NCI-H2227 treated with DMSO at 0.1 percent for 48 hours (cell line): ENCODE measurements at regions not wholly inside any gene's neighbourhood (a gene's known extent, or its start where the extent isn't known, plus 50 kb on each side); places are given as distances from the start of the nearest gene placed in this dataset.
"Not testable (repeated sequence)": the region's sequence is repeated elsewhere in the genome, so short reads cannot be mapped to it uniquely, and the experiment has no call there.

ENCODE experiments used
- DNase-seq: peaks from one replicate; lab custom pipeline; 2025; lab: John Stamatoyannopoulos, UW

- DNase-seq, result no peak
Measured at GRCh38 chr19:29054886-29055675, 157.9 kb downstream of the UQCRFS1 start.

DNA sequence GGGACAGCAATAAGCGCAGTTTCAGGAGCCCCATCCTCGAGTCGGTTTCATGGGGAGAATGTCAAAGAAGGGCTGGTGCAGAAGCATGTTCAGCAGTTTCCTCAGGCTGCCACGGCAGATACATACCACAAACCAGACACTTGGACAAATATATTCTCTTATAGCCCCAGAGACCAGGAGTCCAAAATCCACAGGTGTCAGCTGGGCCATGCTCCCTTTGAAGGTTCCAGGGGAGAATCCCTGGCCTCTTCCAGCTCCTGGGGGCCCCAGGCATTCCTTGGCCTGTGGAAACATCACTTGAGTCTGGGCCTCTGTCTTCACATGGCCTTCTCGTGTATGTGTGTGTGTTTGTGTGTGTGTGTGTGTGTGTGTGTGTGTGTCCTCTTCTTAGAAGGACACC lies 164.1 kb downstream of the UQCRFS1 start:
- no peak for DNase-seq

DNA sequence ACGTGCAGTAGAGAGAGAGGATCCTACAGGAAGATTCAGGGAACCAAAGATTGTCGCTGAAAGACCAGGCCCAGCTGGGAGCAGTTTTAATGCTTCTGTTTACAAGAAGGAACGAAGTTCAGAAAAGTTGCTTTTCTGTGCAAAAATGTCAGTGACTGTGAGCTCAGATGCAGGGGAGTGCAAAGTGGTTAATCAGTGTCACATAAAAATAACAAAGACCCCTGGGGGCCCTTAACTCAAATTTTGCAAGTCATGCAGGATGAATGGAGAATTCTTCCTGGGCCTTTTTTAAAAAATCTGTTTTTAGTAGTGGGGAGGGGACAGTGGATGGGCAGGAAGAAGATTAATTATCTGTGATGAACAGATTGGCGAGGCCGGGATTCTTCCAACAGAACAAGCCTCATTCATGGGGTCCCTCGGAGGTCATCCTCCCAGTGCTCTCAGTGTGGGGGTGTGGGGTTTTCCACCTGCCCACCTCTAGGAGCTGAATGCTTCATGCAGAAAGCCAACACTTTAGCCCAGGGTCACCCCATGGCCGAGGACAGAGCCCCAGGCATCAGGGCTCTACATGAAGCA lies 167.2 kb downstream of the UQCRFS1 start:
- DNase-seq, result no peak

GRCh38 chr19:29044037-29044436 lies 168.9 kb downstream of the UQCRFS1 start:
- DNase-seq, result no peak

DNA sequence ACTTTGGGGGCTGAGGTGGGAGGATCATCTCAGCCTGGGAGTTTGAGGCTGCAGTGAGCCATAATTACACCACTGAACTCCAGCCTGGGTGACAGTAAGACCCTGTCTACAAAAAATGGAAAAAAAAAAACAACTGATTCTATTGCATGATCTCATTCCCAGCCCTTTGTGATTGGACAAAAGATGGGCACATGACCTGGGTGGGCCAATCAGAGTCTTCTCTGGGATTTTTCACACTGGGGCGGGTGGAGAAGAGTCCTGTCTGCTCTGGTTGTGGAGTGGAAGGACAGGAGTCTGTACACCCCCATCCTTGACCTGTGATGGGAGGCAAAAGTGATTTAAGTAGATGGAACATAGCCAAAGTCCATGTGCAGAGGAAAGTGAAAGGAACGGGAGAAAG lies 170.5 kb downstream of the UQCRFS1 start:
- no peak for DNase-seq

GRCh38 chr19:29040951-29041350 lies 172.0 kb downstream of the UQCRFS1 start:
- DNase-seq, result peak; percentile 94

- peak; percentile 43 for DNase-seq
Measured at GRCh38 chr19:29040292-29040691, 172.7 kb downstream of the UQCRFS1 start.

DNA sequence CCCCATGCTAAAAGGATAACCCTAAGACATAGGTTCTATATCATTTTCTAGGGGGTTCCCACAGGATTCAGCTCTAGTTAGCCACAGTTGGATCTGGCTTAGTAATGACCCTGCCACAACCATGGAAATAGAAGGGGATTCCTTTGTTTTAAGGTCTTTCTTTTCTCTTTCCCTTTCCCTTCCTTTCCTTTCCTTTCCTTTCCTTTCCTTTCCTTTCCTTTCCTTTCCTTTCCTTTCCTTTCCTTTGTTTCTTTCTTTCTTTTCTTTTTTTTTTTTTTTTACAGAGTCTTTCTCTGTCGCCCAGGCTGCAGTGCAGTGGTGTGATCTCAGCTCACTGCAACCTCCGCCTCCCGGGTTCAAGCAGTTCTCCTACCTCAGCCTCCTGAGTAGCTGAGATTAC lies 173.9 kb downstream of the UQCRFS1 start:
- not testable (repeated sequence) for DNase-seq

GRCh38 chr19:29031216-29031615 lies 181.7 kb downstream of the UQCRFS1 start:
- DNase-seq, result no peak

GRCh38 chr19:29029268-29029958 lies 183.5 kb downstream of the UQCRFS1 start:
- DNase-seq, result no peak

DNA sequence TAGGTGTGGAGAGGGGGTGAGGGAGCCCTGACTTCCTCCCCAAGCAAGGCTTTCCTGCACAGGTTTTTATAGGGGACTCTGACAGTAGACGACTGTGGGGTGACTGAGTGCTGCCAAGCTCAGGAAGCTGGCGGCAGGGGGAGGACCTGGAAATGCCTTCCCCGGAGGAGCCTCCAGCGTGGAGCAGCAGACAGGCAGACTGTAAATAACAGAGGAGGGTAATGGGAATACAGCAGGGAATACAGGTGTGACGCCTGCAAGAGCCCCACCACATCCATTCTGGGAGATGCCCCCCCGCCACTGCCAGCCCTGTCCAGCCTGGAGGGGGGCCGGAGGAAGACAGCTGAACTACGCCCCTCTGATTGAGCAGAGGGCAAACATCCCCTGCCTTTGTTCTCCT lies 190.4 kb downstream of the UQCRFS1 start:
- DNase-seq, result peak; percentile 89

DNA sequence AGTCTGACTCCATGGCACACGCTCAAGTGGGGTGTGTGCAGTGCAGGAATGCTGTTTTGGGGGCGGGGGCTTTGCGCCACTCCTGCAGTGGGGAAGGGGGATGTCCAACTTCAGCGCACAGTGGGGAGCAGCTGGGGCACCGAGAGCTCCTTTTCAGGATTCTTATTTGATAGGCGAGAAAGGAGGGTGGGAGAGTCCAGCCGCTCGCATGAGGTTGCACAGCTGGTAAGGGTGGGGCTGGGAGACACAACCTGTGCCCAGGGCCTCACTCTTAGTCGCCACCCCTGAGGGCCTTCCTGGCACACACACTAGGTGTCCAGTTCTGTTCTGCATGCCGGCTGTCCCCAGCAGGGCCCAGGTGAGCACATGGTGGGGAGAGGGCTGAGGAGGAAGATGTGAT lies 190.8 kb downstream of the UQCRFS1 start:
- no peak for DNase-seq

DNA sequence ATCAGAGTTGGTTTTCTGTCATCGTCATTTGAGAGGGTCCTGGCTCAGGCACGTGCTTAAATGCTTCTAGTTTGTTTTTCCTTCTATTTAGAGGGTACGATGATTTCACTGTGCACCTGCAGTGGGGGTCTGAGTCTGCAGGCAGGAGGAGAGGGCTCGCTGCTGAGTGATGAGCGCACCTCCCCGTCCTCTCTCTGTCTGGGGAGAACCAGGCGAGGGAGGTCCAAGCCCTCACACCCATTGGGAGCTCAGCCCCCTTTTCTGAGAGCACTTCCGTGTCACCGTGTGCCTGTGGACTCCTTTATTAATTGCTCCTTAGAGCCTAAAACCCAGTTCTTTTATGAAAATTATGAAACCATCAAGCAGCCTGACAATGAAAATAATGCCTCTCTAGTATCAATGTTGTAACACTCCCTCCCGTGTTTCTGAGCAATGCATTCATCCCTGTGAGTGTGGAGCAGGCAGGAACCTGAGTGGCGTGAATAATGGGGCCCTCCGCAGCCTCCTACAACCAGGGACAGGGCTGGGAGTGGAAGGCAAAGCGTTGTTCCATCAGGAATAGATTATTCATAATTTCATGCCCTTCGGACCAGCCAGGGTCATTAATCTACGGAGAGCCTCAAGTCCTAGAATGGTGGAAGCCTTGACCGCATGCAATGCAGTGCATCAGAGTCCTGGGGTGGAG lies 191.6 kb downstream of the UQCRFS1 start:
- DNase-seq, result no peak

DNA sequence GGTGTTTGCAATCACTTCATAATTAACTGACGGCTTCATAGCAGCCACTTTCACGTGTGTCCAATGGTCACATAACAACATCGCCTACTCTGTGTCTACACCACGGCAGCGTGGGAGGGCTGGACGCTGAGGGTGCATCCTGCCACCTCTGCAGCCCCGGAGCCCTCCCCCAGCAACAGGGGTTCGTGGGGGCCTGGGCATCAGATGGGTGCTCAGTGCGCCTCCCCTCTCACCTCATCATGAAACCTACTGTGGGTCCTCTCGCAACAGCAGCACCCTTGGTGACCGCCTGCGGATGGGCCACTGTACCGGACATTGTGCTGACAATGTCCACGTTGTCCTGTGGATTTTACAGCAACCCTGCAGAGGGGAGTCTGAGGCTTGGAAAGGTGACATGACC lies 193.5 kb downstream of the UQCRFS1 start:
- DNase-seq, result no peak

DNA sequence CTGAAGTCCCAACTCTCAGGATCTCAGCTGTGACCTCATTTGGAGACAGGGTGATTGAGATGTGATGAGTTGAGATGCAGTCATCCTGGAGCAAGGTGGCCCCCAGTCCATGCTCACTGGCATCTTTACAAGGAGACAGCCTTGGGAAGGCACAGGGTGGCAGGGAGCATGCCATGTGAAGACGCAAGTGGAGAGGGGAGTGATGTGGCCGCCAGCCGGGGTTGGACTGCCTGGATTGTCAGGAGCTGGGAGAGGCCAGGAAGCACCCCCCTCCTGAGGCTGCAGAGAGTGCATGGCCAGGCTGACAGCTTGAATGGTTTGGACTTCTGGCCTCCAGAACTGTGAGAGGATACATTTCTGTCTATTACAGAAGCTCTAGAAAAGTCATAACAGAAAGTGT lies 194.4 kb downstream of the UQCRFS1 start:
- no peak for DNase-seq

DNA sequence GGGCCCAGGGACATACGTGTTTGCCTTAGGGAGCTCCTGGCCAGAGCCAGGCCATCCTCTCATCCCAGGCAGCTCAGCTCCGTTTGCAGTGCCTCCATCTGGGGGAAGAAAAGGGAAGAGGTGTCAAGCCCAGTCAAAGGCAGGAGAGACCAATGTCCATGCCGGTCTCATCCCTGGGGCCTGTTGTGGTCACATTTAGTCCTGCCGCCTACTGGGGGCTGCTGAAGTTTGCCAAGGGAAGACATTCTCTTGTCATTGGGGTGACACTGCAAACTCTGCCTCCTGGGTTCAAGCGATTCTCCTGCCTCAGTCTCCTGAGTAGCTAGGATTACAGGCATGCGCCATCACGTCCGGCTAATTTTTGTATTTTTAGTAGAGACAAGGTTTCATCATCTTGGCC lies 195.2 kb downstream of the UQCRFS1 start:
- no peak for DNase-seq

GRCh38 chr19:29016926-29017760 lies 195.8 kb downstream of the UQCRFS1 start:
- DNase-seq, result no peak

DNA sequence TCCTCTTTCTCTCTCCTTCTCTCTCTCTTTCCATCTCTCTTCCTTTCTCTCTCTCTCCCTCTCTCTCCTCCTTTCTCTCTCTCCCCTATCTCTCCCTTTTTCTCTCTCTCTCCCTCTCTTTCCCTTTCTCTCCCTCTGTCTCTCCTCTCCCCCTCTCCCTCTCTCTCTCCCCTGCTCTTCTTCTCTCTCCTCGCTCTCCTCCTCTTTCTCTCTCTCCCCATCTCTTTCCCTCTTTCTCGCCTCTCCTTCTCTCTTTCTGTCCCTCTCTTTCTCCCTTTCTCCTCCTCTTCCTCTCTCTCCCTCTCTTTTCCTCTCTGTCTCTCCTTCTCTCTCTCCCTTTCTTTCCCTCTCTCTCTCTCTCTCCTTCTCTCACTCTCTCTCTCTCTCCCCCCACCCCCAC lies 196.6 kb downstream of the UQCRFS1 start:
- DNase-seq, result no peak

GRCh38 chr19:29015569-29015968 lies 197.4 kb downstream of the UQCRFS1 start:
- no peak for DNase-seq

DNA sequence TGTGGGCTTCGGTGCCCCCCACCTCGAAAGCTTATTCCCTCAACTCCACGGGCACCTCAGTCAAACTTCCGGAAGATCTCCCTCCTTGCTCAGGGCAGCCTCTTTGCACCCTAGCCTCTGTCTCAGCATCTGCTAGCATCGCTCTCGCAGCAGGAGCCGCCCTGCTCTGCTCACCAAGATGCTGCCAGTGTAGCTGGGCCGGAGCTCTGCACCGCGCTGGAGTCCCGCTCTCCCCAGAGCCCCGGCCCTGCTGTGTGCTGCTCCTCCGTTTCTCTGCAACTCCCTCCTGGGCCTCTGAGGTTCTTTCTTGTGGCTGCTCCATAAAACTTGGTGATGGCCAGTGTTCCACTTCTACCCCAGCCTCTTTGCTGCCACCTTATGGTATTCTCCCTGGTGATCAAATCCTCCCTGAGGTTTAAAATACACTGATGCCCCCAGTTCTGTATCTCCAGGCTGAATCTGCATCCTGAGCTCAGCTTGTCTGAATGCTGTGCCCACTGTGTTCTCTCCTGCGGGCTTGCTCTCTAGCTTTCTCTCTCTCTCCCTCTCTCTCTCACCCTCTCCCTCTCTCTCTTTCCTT lies 198.0 kb downstream of the UQCRFS1 start:
- DNase-seq, result no peak

- no peak for DNase-seq
Measured at GRCh38 chr19:29013988-29014387, 199.0 kb downstream of the UQCRFS1 start.
